Natural killer cell (primary cell): ENCODE measurements at regions not wholly inside any gene's neighbourhood (a gene's known extent, or its start where the extent isn't known, plus 50 kb on each side); places are given as distances from the start of the nearest gene placed in this dataset.

Source experiments
- ATAC-seq, 3 donors: fragments of 150-1000 bp in 2 of 3; fragments of 200-7000 bp in 1 of 3; cut with Tn5 transposase; 1 replicate in 1 of 3; 2 replicates in 2 of 3; pipeline ENCODE4 v1.10.0; 2021; ENCODE audit warnings: mild to moderate bottlenecking in 2 of 3, moderate library complexity in 2 of 3
- DNase-seq, 2 donors: peaks; one replicate each; pipeline versions ENCODE4 v3.0.0 to v3.0.0-alpha.2; 2013 to 2021; ENCODE audit warnings: mixed read lengths in 1 of 2
- H3K27ac ChIP-seq: one replicate; pipeline ENCODE4 v1.5.1; 2013; ENCODE audit warnings: mild to moderate bottlenecking, low read length
- H3K27me3 ChIP-seq: one replicate; pipeline ENCODE4 v1.6.1; 2013; ENCODE audit warnings: low read length; ENCODE audit not compliant: control insufficient read depth, insufficient read depth
- H3K36me3 ChIP-seq: one replicate; pipeline ENCODE4 v1.6.1; 2013; ENCODE audit warnings: low read length; ENCODE audit not compliant: control insufficient read depth, insufficient read depth
- H3K4me1 ChIP-seq: one replicate; pipeline ENCODE4 v1.6.1; 2013; ENCODE audit warnings: low read length; ENCODE audit not compliant: control insufficient read depth, insufficient read depth
- H3K4me3 ChIP-seq: one replicate; pipeline ENCODE4 v1.5.1; 2013; ENCODE audit warnings: low read length
- H3K9me3 ChIP-seq: one replicate; pipeline ENCODE4 v1.6.1; 2013; ENCODE audit warnings: low read length; ENCODE audit not compliant: control insufficient read depth, insufficient read depth
- H3K27ac Mint-ChIP-seq, 2 donors: one replicate each; pipeline ENCODE4 v1.8.0; 2022; ENCODE audit warnings: mild to moderate bottlenecking in 2 of 2, mixed read lengths in 2 of 2, moderate library complexity in 1 of 2
- H3K27me3 Mint-ChIP-seq, 2 donors: one replicate each; pipeline ENCODE4 v1.8.0; 2022; ENCODE audit warnings: low read depth in 2 of 2, mixed read lengths in 2 of 2
- H3K36me3 Mint-ChIP-seq: one replicate; pipeline ENCODE4 v1.8.0; 2022; ENCODE audit warnings: mixed read lengths
- H3K4me1 Mint-ChIP-seq, 2 donors: one replicate each; pipeline ENCODE4 v1.8.0; 2022; ENCODE audit warnings: mixed read lengths in 2 of 2
- H3K4me3 Mint-ChIP-seq: one replicate; pipeline ENCODE4 v1.8.0; 2022; ENCODE audit warnings: mild to moderate bottlenecking, moderate library complexity, mixed read lengths
- H3K9me3 Mint-ChIP-seq, 2 donors: one replicate each; pipeline ENCODE4 v1.8.0; 2022; ENCODE audit warnings: mixed read lengths in 2 of 2
- CTCF ChIP-seq: fragments of 200-600 bp; IDR thresholded peaks from one replicate; pipeline ENCODE4 v1.8.0; 2022; ENCODE audit warnings: antibody characterized with exemption
- WGBS: methylation state at CpG from one replicate; pipeline ENCODE4 v1.1.7; 2013; ENCODE audit warnings: missing lambda C conversion rate; ENCODE audit not compliant: insufficient coverage; 5-methylcytosine and 5-hydroxymethylcytosine counted together
- intact Hi-C: fragments of 100-400 bp; cut with micrococcal nuclease; formaldehyde crosslinking; loops from one replicate; pipeline ENCODE4 v1.14.2; 2022

GRCh38 chr9:2345013-2345412, 276.6 kb upstream of the VLDLR start:
- H3K4me3 Mint-ChIP-seq = no peak overlapping the region
- Histone ChIP-seq H3K4me1 (no peaks in the 10 kb centered on the region), H3K27me3 (no peaks in the 10 kb centered on the region), H3K9me3 (peaks cover 3% of the 10 kb centered on the region), H3K4me3 (no peak overlapping the region), H3K36me3 (no peaks in the 10 kb centered on the region), H3K27ac (no peak overlapping the region)
- no peak for TF ChIP-seq CTCF
- no peak overlapping the region for H3K27ac Mint-ChIP-seq
- H3K4me1 Mint-ChIP-seq = no peaks in the 10 kb centered on the region
- 88% methylated on average over 4 of the region's 4 CpGs for WGBS
- no peak for ATAC-seq
- H3K9me3 Mint-ChIP-seq = peaks cover 0 to 2% of the 10 kb centered on the region in 2 donors
- intact Hi-C loops = no loop called here
- no peak for DNase-seq
- peaks cover 0 to 2% of the 10 kb centered on the region in 2 donors for H3K27me3 Mint-ChIP-seq
- no peaks in the 10 kb centered on the region for H3K36me3 Mint-ChIP-seq

- Mint-ChIP-seq H3K9me3 (peaks cover 0 to 2% of the 10 kb centered on the region in 2 donors), H3K4me1 (no peaks in the 10 kb centered on the region)
- intact Hi-C loops = no loop called here
These were observed 275.2 kb upstream of the VLDLR start for GRCh38 chr9:2346277-2346913.

GRCh38 chr9:2351324-2351723, 270.3 kb upstream of the VLDLR start:
- Histone ChIP-seq H3K27me3 (no peaks in the 10 kb centered on the region), H3K9me3 (peaks cover 3% of the 10 kb centered on the region), H3K27ac (no peak overlapping the region), H3K4me1 (no peaks in the 10 kb centered on the region), H3K36me3 (no peaks in the 10 kb centered on the region), H3K4me3 (no peak overlapping the region)
- Mint-ChIP-seq H3K9me3 (peaks cover 2% of the 10 kb centered on the region in 2 donors), H3K27me3 (peaks cover 0 to 10% of the 10 kb centered on the region in 2 donors), H3K36me3 (no peaks in the 10 kb centered on the region), H3K4me1 (no peaks in the 10 kb centered on the region), H3K27ac (no peak overlapping the region), H3K4me3 (no peak overlapping the region)
- DNase-seq = no peak
- no peak for TF ChIP-seq CTCF
- whole genome bisulfite sequencing = no CpG with 5 or more reads among the region's 3 CpGs
- ATAC-seq = no peak
- intact Hi-C loops = no loop called here

More at GRCh38 chr9:2346277-2346913, 275.2 kb upstream of the VLDLR start:
- no peak for TF ChIP-seq CTCF
- Histone ChIP-seq H3K4me1 (no peaks in the 10 kb centered on the region), H3K36me3 (no peaks in the 10 kb centered on the region), H3K9me3 (peaks cover 3% of the 10 kb centered on the region), H3K27ac (no peak overlapping the region), H3K27me3 (no peaks in the 10 kb centered on the region), H3K4me3 (no peak overlapping the region)
- Mint-ChIP-seq H3K27ac (no peak overlapping the region), H3K36me3 (no peaks in the 10 kb centered on the region), H3K27me3 (peaks cover 0 to 2% of the 10 kb centered on the region in 2 donors), H3K4me3 (no peak overlapping the region)
- ATAC-seq = no peak
- DNase-seq = no peak
- 75% methylated on average over 2 of the region's 2 CpGs for WGBS

GRCh38 chr9:2354216-2354615, 267.4 kb upstream of the VLDLR start:
- Mint-ChIP-seq H3K4me1 (no peaks in the 10 kb centered on the region), H3K9me3 (peaks cover 0 to 2% of the 10 kb centered on the region in 2 donors), H3K4me3 (no peak overlapping the region), H3K27me3 (peaks cover 0 to 10% of the 10 kb centered on the region in 2 donors), H3K36me3 (no peaks in the 10 kb centered on the region), H3K27ac (no peak overlapping the region)
- no peak for ATAC-seq
- Histone ChIP-seq H3K27ac (no peak overlapping the region), H3K9me3 (no peaks in the 10 kb centered on the region), H3K4me1 (no peaks in the 10 kb centered on the region), H3K36me3 (no peaks in the 10 kb centered on the region), H3K27me3 (no peaks in the 10 kb centered on the region), H3K4me3 (no peak overlapping the region)
- WGBS = 79% methylated on average over 4 of the region's 4 CpGs
- intact Hi-C loops = no loop called here
- DNase-seq = no peak
- TF ChIP-seq CTCF = no peak
